GM21825 (cell line): ENCODE measurements at regions not wholly inside any gene's neighbourhood (a gene's known extent, or its start where the extent isn't known, plus 50 kb on each side); places are given as distances from the start of the nearest gene placed in this dataset.

Experiments
- ATAC-seq: cut with Tn5 transposase; IDR thresholded peaks from one replicate; pipeline ENCODE4 v1.9.1; 2021; ENCODE audit warnings: mild to moderate bottlenecking, moderate library complexity; ENCODE audit not compliant: unreplicated experiment

GRCh38 chrX:7233580-7234406 lies 85.8 kb upstream of the PUDP start:
- no peak for ATAC-seq

- no peak for ATAC-seq
Measured at GRCh38 chrX:7228226-7228625, 80.3 kb upstream of the PUDP start.

- no peak for ATAC-seq
Measured at GRCh38 chrX:7225338-7225737, 77.4 kb upstream of the PUDP start.

- ATAC-seq = no peak
Measured at GRCh38 chrX:7223271-7223670, 75.3 kb upstream of the PUDP start.

- ATAC-seq = no peak
Measured at GRCh38 chrX:7220121-7220520, 72.2 kb upstream of the PUDP start.

- ATAC-seq = no peak
Measured at GRCh38 chrX:7219153-7219705, 71.3 kb upstream of the PUDP start.

GRCh38 chrX:7218321-7219152 lies 70.6 kb upstream of the PUDP start:
- no peak for ATAC-seq

- ATAC-seq = no peak
Measured at GRCh38 chrX:7216981-7217587, 69.1 kb upstream of the PUDP start.

GRCh38 chrX:7215842-7216241 lies 67.9 kb upstream of the PUDP start:
- ATAC-seq = no peak

- no peak for ATAC-seq
Measured at GRCh38 chrX:7214251-7214650, 66.3 kb upstream of the PUDP start.

- no peak for ATAC-seq
Measured at GRCh38 chrX:7205037-7205577, 57.2 kb upstream of the PUDP start.

GRCh38 chrX:7204619-7205018 lies 56.7 kb upstream of the PUDP start:
- no peak for ATAC-seq

- ATAC-seq = no peak
Measured at GRCh38 chrX:7202206-7202605, 54.3 kb upstream of the PUDP start.

GRCh38 chrX:7201496-7201895 lies 53.5 kb upstream of the PUDP start:
- no peak for ATAC-seq

- no peak for ATAC-seq
Measured at GRCh38 chrX:7198499-7198898, 50.5 kb upstream of the PUDP start.
